ENCODE measurements at regions not wholly inside any gene's neighbourhood (a gene's known extent, or its start where the extent isn't known, plus 50 kb on each side); places are given as distances from the start of the nearest gene placed in this dataset.

DNA sequence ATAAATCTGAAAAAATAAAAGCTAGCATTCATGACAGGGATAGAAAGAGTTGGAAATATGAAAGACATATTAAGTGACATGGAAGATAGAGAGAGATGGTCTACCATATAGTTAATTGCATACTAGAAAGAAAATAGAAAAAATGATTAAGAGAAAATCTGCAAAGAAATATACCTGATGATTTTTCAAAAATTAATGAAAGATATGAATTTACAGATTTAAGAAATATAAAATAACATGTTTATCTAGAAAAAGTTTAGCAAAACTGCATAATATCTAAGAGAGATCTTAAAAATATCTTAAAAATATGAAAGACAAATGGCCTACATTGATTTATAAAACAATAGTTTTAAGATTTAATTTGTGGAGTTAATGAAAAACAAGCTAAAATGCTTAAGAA, 219.1 kb upstream of the RPS23 start:
- no peak overlapping the region for H3K9ac ChIP-seq (ENCODE audit: low read depth in 1 of 2, low read length in 2 of 2)
- H3K36me3 ChIP-seq (ENCODE audit: control insufficient read depth in 4 of 4, insufficient read depth in 3 of 4, low read depth in 1 of 4, low read length in 3 of 4) = no peaks in the 10 kb centered on the region
- TF ChIP-seq HNF4G (IDR thresholded peaks at IDR 0.05) (no peak), JUND (IDR thresholded peaks at IDR 0.05) (no peak)
- no peak for DNase-seq (ENCODE audit: low spot score)
- no peak overlapping the region for H3K27ac ChIP-seq (ENCODE audit: low read depth in 1 of 2, low read length in 2 of 2)
- no peak overlapping the region for H3K4me3 ChIP-seq (ENCODE audit: low read depth in 1 of 3, low read length in 3 of 3)
- no peaks in the 10 kb centered on the region for H3K9me3 ChIP-seq (ENCODE audit: control insufficient read depth in 4 of 4, low read length in 3 of 4)
- H3K4me1 ChIP-seq (ENCODE audit: control insufficient read depth in 4 of 4, insufficient read depth in 4 of 4, low read length in 3 of 4) = no peaks in the 10 kb centered on the region
- no peaks in the 10 kb centered on the region for H3K27me3 ChIP-seq (ENCODE audit: control insufficient read depth in 4 of 4, insufficient read depth in 4 of 4, low read length in 3 of 4)

DNA sequence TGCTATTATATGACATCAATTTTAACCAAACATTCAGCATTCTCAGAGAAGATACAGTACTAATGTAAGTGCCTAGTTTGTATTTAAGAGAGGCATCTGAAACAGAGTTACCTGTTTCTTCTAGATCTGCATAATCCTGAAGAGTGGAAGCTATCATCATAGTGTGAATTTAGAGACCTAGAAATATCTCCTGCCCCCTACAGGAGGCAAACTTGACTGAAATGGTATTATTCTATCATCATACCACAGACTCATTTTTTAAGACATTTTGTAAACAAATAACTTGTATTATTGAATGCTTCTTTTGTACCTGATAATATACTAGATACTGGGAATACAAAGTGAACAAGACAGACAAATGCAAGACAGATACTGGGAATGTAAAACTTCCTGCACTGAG, 216.8 kb upstream of the RPS23 start:
- Histone ChIP-seq H3K27me3 (ENCODE audit: control insufficient read depth in 4 of 4, insufficient read depth in 4 of 4, low read length in 3 of 4) (no peaks in the 10 kb centered on the region), H3K36me3 (ENCODE audit: control insufficient read depth in 4 of 4, insufficient read depth in 3 of 4, low read depth in 1 of 4, low read length in 3 of 4) (no peaks in the 10 kb centered on the region), H3K4me1 (ENCODE audit: control insufficient read depth in 4 of 4, insufficient read depth in 4 of 4, low read length in 3 of 4) (no peaks in the 10 kb centered on the region), H3K9me3 (ENCODE audit: control insufficient read depth in 4 of 4, low read length in 3 of 4) (no peaks in the 10 kb centered on the region), H3K9ac (ENCODE audit: low read depth in 1 of 2, low read length in 2 of 2) (no peak overlapping the region), H3K27ac (ENCODE audit: low read depth in 1 of 2, low read length in 2 of 2) (no peak overlapping the region), H3K4me3 (ENCODE audit: low read depth in 1 of 3, low read length in 3 of 3) (no peak overlapping the region)
- TF ChIP-seq FOXA2 (IDR thresholded peaks at IDR 0.05) = no peak
- no peak for TF ChIP-seq RXRA (IDR thresholded peaks at IDR 0.05)
- TF ChIP-seq EGR1 (IDR thresholded peaks at IDR 0.05; ENCODE audit: low read depth in 2 of 2) = no peak
- TF ChIP-seq, protein P1, sequence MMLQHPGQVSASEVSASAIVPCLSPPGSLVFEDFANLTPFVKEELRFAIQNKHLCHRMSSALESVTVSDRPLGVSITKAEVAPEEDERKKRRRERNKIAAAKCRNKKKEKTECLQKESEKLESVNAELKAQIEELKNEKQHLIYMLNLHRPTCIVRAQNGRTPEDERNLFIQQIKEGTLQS (IDR thresholded peaks at IDR 0.05) = no peak
- no peak for TF ChIP-seq REST (IDR thresholded peaks at IDR 0.05)
- TF ChIP-seq RAD21 (IDR thresholded peaks at IDR 0.05) = peak in 1 of 2 donors; percentile 26
- TF ChIP-seq GABPA (IDR thresholded peaks at IDR 0.05 in 1 of 2, conservative IDR thresholded peaks at IDR 0.05 in 1 of 2) = no peak
- no peak for DNase-seq (ENCODE audit: low spot score)

GRCh38 chr5:82493221-82493620, 215.1 kb upstream of the RPS23 start:
- DNase-seq (ENCODE audit: low spot score) = no peak
- TF ChIP-seq TAF1 (conservative IDR thresholded peaks at IDR 0.05) (no peak), HNF4G (IDR thresholded peaks at IDR 0.05) (no peak), FOXA2 (IDR thresholded peaks at IDR 0.05) (no peak), JUND (IDR thresholded peaks at IDR 0.05) (no peak), FOXA1 (IDR thresholded peaks at IDR 0.05) (no peak), SP1 (IDR thresholded peaks at IDR 0.05) (no peak), GABPA (IDR thresholded peaks at IDR 0.05 in 1 of 2, conservative IDR thresholded peaks at IDR 0.05 in 1 of 2) (no peak), CTCF (IDR thresholded peaks at IDR 0.05; ENCODE audit: low read depth, low read length, missing input control) (no peak), EGR1 (IDR thresholded peaks at IDR 0.05; ENCODE audit: low read depth in 2 of 2) (no peak), REST (IDR thresholded peaks at IDR 0.05) (no peak), HNF4A (conservative IDR thresholded peaks at IDR 0.05) (no peak), YY1 (IDR thresholded peaks at IDR 0.05) (no peak), RXRA (IDR thresholded peaks at IDR 0.05) (no peak)
- no peaks in the 10 kb centered on the region for H3K4me1 ChIP-seq (ENCODE audit: control insufficient read depth in 4 of 4, insufficient read depth in 4 of 4, low read length in 3 of 4)

More at GRCh38 chr5:82493221-82493620, 215.1 kb upstream of the RPS23 start:
- no peaks in the 10 kb centered on the region for H3K36me3 ChIP-seq (ENCODE audit: control insufficient read depth in 4 of 4, insufficient read depth in 3 of 4, low read depth in 1 of 4, low read length in 3 of 4)
- H3K27me3 ChIP-seq (ENCODE audit: control insufficient read depth in 4 of 4, insufficient read depth in 4 of 4, low read length in 3 of 4) = no peaks in the 10 kb centered on the region
- no peak overlapping the region for H3K4me3 ChIP-seq (ENCODE audit: low read depth in 1 of 3, low read length in 3 of 3)
- no peak overlapping the region for H3K27ac ChIP-seq (ENCODE audit: low read depth in 1 of 2, low read length in 2 of 2)
- no peak overlapping the region for H3K9ac ChIP-seq (ENCODE audit: low read depth in 1 of 2, low read length in 2 of 2)
- H3K9me3 ChIP-seq (ENCODE audit: control insufficient read depth in 4 of 4, low read length in 3 of 4) = no peaks in the 10 kb centered on the region
